HG03432 (cell line): ENCODE measurements at regions not wholly inside any gene's neighbourhood (a gene's known extent, or its start where the extent isn't known, plus 50 kb on each side); places are given as distances from the start of the nearest gene placed in this dataset.

Source experiments
- ATAC-seq: cut with Tn5 transposase; IDR thresholded peaks from one replicate; pipeline ENCODE4 v1.9.1; 2021; ENCODE audit warnings: mild to moderate bottlenecking, moderate library complexity; ENCODE audit not compliant: unreplicated experiment

DNA sequence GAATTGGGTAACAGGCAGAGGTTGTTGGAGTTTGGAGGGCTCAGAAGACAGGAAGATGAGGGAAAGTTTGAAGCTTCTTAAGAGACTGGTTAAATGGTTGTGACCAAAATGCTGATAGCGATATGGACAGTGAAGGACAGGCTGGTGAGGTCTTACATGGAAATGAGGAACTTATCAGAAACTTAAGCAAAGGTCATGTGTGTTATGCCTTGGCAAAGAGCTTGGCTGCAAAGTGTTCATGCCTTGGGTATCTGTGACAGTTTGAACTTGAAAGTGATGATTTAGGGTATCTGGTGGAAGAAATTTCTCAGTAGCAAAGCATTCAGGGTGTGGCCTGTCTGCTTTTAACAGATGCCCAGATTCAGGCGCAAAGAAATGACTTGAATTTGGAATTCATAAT is 64.5 kb upstream of the EEPD1 start:
- no peak for ATAC-seq

GRCh38 chr7:36088966-36089365 is 64.1 kb upstream of the EEPD1 start:
- ATAC-seq, result no peak

DNA sequence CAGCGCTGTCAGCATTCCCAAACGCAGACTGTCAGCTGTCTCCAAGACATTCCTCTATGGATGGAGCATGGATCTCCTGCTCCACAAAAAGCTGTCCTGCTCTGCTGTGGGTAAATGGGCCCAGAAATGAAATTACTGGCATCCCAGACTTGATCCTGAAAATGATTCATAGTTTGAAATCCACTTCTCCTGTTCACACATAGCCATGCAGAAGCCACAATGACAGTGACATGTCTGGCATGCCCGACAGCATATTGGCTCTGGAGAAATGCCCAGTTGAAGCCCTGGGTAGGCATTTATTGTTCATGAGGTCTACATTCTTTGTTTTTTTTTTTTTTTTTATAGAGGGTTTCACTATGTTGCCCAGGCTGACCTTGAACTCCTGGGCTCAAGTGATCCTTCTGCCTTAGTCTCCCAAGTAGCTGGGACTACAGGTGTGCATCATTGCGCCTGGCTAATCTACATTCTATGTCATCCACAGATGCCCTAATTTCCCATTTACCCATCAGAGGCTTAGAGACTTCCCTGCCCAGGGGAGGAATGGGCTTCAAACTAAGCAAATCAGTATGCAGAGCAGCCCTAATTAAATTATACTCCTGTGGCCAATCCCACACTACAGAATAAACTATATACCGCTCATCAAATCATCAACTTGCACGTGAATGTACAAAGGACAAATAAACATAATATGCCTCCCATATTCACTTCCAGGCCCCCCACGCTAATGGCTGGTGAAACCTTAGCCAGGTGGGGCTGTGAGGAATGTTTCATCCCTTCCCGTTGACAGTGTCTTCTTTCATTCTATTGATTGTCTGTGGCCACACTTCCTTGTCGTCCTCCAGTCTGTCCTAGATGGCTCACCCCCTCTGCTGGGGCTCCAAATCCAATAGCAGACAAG is 61.8 kb upstream of the EEPD1 start:
- no peak for ATAC-seq

GRCh38 chr7:36091874-36092176 is 61.2 kb upstream of the EEPD1 start:
- ATAC-seq, result no peak

GRCh38 chr7:36092221-36092771 is 60.8 kb upstream of the EEPD1 start:
- ATAC-seq, result no peak

- no peak for ATAC-seq
Measured at GRCh38 chr7:36096460-36097095, 56.5 kb upstream of the EEPD1 start.

DNA sequence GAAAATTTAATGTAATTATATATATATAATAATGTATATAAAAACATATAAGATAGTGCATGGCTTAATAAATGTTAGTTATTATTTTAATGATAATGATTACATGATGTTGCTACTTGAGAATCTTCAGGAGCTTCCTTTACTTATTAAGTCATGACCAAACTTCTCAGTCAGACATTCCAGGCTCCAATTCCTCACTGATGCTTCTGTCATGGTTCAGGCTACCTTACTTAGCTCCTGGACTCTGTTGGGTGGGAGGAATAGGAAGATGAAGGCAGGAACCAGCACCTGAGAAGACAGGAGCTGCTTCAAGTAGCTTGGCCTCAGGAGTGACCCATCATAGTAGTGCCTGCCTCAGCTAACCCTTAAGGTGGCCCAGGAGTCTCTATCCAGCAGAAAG is 55.0 kb upstream of the EEPD1 start:
- no peak for ATAC-seq

DNA sequence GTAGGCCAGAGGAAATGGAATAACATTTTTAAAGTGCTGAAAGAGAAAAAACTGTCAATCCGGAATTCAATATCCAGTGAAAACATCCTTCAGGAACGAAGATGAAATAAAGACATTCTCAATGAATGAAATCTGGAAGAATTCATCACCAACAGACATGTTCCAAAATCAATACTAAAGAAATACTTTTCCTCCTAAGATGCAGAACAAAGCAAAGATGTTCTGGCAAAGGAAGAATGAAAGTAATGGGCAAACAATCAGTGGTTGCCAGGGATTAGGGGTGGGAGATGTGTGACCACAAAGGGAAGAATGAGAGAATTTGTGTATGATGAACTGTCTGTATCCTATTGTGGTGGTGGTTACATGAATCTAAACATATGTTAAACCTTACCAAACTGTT is 52.8 kb upstream of the EEPD1 start:
- no peak for ATAC-seq

DNA sequence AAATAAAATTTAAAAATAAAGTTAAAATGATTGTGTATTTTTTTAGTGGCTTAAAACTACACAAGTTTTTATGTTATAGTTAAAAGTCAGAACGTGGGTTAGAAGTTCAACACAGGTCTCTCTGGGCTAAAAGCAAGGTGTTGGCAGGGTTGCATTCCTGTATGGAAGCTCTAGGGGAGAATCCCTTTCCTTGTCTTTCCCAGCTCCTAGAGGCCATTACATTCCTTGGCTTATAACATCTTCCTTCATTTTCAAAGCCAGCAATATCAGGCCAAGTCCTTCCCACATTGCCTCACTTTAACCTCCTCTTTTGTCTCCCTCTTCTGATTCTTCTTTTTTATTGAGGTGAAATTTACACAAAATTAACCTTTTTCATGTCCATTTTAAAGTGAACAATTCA is 52.4 kb upstream of the EEPD1 start:
- ATAC-seq, result no peak
